ENCODE measurements at regions not wholly inside any gene's neighbourhood (a gene's known extent, or its start where the extent isn't known, plus 50 kb on each side); places are given as distances from the start of the nearest gene placed in this dataset.
"Not testable (repeated sequence)": the region's sequence is repeated elsewhere in the genome, so short reads cannot be mapped to it uniquely, and the experiment has no call there.

DNA sequence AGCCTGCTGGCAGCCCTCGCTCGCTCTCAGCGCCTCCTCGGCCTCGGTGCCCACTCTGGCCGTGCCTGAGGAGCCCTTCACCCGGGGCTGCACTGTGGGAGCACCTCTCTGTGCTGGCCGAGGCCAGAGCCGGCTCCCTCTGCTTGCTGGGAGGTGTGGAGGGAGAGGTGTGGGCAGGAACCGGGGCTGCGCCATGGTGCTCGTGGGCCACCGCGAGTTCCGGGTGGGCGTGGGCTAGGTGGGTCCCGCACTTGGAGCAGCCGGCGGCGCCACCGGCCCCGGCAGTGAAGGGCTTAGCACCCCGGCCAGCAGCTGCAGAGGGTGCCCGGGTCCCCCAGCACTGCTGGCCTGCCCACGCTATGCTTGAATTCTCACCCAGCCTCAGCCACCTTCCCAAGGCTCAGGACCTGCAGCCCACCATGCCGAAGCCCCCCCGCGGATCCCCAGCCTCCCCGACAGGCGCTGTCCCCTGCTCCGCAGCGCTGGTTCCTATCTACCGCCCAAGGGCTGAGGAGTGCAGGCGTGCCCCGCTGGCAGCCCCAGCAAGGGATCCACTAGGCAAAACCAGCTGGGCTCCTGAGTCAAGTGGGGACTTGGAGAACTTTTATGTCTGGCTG lies 863.3 kb downstream of the IGSF11 start:
- no peak for DNase-seq (ENCODE audit: low read depth)

DNA sequence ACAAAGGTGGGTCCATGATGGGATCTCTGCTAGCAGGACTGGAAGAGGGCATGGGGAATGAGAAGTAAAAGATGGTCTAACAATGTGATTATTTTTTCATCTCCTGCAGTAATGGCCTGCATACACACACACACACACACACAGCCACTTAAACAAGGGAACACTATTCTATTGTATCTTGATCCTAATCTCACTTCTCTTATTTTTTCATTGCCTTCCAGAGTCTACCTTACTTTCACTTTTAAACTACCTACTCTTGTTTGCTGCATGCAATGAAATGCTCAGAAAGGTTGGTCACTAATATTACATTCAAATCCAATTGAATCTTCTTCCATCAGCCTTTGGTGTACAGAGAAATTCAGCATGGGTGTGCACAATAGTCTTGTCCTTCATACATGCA lies 853.8 kb downstream of the IGSF11 start:
- no peak for DNase-seq (ENCODE audit: low read depth)

DNA sequence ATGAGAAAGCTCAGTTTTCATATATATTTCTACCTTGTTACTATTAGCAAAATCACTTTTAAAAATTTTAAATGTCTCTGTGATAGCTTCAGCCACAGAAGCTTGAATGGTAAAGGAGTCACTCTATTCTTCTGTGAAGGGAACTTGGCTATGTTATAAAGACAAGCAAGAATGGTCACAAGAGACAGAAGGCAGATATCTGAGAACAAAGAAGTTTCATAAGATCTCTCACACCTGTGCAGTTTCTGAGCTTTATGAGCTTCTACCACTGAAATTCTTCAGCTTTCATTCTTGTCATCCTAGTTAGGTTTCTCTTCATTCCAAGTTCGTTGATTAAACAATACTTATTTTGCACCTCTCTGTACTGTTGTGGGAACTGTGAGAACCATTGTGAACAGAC lies 853.4 kb downstream of the IGSF11 start:
- no peak for DNase-seq (ENCODE audit: low read depth)

DNA sequence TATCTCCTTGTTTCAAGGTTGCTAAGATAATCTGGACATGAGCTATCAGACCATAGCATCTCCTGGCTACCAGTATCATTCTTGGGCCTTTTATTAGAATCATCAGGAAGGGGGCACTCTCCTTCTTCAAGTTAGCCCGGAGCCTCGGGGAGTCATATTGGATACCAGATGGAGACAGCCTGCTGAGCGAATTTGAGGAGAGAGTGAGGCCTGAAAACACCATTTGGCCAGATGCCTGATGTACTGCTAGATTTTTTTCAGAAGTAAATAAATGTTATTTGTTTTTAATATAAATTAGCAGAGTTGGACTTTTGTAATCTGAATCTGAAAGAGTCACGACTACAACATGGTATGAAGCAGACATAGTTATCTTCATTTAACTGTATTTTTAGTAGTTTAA lies 848.6 kb downstream of the IGSF11 start:
- no peak for DNase-seq (ENCODE audit: low read depth)

DNA sequence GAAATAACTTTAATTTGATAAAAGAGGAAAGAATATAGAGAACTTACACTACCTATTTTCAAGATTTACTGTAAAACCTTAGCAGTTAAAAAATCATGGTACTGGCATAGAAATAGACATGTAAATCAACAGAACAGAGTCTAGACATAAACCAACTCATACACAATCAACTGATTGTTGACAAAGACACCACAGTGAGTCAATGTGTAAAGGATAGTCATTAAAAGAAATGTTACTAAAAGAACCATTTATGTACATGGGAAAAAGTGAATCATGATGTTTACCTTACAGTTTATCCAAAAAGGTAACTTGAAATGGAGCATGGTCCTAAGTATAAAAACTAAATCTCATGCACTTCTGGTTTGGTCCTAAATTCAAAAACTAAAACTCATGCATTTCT lies 847.4 kb downstream of the IGSF11 start:
- DNase-seq (ENCODE audit: low read depth) = no peak

DNA sequence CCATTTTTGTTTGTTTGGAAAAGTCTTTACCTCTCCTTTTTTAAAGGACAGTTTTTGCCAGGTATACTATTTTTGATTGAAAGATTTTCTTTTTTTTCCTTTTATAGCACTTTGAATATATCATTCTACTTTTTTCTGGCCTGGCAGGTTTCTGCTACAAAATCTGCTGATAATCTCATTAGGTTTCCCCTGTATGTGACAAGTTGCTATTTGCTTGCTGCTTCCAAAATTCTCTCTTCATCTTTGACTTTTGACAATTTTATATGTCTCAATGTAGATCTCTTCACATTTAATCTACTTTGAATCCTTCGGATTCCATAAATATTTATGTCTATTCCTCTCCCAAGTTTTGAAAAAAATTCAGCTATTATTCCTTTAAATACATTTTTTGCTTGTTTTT lies 838.5 kb downstream of the IGSF11 start:
- no peak for DNase-seq (ENCODE audit: low read depth)

DNA sequence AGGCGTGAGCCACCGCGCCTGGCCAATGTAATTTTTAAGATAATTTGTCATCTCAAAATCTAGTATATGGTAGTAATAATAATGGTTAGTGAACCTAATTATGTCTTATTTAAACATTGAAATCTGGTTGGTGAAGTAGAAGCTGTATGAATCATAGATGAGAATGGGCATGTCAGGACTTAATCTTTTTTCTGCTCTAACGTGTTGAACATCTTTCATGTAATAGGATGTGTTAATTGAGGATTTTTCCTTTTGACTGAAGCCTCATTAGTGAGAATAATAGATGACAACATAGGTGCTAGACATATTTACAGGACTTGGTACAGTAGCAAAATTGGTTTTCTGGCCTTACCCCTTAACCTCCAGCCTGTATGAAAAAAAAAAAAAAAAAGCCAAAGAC lies 835.6 kb downstream of the IGSF11 start:
- DNase-seq (ENCODE audit: low read depth) = no peak

DNA sequence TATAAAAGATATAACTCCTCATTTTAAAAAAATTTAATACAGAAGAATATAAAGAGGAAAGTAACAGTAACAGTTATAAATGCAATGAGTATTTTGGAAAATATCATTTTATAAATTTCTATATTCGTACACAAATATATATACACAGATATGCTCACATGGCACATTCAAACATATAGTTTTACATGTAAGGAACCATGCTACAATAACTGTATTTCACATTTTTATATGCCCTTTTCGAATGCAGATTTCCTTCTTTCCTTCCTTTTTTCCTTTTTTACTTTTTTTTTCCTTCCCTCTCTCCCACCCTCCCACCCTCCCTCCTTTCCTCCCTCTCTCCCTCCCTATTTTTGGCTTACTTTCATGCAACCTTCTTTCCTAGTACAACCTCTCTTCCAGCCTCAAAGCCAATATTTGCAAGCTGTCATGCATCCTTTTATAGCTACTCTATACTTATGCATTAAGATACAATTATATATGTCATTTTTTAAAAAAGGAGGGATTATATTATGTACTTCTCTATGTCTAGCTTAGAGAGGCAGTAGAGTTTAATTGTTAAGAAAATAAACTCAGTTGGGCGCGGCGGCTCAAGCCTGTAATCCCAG lies 830.5 kb downstream of the IGSF11 start:
- DNase-seq (ENCODE audit: low read depth) = no peak

DNA sequence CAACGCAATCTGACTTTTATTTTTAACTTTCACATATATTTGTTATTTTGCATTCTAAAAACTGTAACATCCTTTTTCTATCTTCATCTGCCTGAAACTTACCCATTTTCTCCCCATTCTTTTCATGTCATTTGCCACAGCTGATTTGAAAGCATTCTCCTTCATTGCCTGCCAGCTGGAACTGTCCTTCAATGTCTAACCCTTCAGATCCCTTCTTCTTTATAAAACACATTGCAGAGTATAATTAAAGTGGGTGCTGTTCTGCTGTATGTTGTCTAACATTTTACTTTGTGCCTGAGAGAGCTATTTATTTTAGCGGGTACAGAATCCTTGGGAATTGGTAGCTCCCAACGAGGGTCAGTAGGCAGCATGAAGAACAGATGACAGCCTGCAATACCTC lies 827.4 kb downstream of the IGSF11 start:
- DNase-seq (ENCODE audit: low read depth) = no peak

DNA sequence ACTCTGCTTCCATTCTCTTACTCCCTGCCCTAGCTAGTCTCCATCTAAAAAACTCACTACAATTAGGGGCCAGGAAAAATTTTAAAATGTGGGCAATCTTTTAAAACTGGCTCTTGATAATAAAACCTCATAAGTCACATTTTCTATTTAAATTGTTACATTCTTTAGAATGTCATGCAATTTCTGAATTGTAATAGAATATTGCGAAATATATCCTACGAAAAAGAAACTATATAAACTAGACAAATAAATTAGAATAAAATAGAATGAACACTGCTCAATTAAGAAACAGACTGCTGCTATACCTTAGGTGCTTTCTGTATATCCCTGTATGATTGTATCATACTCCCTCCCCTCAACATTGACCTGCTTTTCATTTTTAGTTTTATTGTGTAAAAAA lies 826.0 kb downstream of the IGSF11 start:
- no peak for DNase-seq (ENCODE audit: low read depth)

DNA sequence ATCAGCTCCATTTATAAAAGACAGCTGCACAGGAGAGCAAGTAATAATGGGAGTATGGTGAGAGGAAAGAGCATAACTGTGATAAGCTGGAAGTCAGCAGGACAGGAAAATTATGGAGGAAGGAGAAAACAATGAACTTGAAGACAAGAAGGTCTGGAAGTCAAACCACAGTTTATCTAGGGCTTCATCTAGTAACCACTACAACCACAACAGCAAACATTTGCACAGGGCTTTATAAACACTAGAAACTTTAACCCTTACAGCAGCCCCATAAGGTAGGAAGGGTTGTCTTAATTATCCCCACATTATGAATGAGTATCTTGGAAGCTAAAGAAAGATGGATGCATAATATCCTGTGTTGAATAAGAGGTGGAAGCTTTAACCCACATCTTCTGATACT lies 820.8 kb downstream of the IGSF11 start:
- DNase-seq (ENCODE audit: low read depth) = no peak

DNA sequence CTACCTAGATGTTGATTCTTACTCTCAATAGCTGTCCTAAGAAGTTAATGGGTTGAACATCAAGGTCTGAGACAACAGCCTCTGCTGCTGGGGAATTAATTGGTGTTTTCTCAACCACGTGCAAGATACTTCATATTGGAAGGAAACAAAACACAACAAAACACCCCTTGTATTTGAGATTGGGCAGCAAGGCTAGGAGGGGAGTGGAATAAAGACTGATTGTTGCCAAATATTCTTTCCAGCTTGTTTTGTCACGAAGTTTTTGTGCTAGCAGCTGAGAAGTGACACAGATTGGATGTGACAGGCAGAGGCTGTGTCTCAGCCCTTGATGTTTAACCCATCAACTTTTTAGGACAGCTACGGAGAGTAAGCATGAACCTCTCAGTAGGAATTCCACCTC lies 808.4 kb downstream of the IGSF11 start:
- no peak for DNase-seq (ENCODE audit: low read depth)

DNA sequence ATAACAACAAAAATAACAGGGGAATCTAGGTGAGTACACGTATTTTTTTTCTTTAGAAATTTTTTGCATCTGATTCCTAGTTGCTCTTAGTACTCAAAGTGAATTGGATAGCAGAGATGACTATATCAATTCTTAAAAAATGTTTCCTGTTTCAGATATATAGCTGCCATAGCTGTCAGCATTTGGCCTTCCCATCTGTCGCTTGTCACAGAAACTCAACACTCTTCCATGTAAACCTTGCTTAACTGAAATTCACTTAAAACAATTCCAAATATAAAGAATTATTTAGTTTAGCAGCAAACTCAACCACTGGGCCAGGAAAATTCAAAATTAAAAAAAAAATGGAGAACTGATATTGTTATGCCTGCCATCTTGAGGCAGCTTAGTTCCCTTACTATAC lies 807.5 kb downstream of the IGSF11 start:
- DNase-seq (ENCODE audit: low read depth) = no peak

DNA sequence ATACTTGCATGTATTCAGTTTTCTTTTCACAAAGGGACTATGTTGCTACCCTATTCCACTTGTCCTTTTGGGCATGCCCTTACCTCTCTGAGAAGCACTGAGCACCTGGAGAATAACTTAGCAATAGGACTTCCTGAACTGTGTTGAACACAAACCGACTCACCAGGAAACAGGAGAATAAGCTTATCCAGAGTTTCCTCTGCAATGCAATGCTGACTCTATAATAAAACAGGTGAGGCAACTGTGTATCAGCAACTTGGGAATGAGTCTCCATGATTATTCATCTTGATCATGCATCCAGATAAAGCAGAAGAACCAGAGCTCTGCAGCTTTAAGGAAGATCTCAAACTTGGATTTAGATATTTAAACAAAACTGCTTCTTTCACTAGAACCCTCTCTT lies 806.5 kb downstream of the IGSF11 start:
- DNase-seq (ENCODE audit: low read depth) = no peak

DNA sequence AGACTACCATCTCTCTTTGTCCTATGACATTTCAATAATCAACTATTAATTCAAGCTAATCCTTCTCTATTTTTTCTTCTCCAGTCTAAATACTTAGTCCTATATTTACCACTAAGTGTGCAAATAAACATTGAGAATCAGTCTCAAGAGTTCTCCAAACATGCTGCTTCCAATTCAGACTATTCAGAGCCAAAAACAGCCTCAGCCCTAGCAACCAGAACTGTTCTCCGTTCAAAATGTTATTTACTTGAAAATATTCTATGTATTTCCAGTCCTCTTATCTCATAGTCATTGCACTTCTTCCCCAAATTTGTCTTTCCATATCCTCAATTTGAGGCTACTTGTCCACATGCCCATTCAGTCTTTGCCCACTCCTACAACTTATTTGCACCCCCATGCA lies 805.5 kb downstream of the IGSF11 start:
- no peak for DNase-seq (ENCODE audit: low read depth)

DNA sequence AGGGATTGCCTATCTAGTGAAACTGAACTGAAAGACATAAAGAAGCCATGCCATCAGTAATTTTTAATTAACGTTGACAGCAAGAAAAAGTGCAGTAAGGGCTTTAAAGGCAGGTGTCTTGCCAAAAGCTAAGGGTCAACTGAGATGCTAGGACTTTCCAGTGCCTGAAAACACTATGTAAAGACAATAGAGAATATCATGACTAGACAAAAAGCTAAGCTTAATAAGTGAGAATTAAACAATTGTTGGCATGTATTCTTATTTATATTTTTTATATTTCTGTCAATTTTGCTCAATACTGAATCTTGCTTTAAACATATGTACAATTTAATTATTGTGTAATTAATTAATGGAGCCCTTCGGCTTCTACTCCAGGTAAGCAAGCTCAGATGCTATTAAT lies 803.1 kb downstream of the IGSF11 start:
- DNase-seq (ENCODE audit: low read depth) = no peak

DNA sequence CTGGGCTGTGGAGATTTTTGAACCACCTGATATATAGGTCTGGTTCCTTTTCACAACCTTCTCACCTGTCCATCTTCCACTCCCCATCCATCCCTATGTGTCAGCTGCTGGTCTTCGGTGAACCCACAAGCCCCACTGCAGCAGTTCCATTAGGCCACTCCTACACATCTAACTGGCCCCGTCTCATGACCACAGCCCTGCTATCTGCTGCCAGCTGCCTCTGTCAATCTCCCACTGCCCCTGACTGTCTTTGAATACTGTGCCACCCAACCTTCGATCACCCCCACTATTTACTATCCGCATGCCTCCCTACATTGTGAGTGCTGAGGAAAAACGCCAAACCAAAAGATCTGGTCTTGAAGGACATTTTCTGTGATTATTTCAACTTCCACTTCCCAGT lies 795.4 kb downstream of the IGSF11 start:
- DNase-seq (ENCODE audit: low read depth) = no peak

DNA sequence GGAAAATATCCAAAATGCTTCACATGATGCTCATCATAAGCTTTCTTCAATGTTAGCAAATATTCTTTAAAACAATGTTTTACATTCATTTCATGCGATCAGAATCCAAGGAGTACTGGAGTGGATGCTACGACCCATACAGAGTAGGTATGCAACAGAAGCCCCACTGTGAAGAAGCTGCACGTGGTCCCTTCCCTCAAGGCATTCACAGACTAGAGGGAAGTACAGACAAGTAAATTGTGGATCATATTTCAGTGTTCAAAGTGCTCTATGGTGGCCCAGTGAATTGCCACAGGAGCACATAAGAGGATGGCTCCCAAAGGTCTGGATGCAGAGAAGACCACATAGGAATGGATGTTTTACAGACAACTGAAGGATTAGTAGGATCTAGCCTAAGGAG lies 789.9 kb downstream of the IGSF11 start:
- no peak for DNase-seq (ENCODE audit: low read depth)

DNA sequence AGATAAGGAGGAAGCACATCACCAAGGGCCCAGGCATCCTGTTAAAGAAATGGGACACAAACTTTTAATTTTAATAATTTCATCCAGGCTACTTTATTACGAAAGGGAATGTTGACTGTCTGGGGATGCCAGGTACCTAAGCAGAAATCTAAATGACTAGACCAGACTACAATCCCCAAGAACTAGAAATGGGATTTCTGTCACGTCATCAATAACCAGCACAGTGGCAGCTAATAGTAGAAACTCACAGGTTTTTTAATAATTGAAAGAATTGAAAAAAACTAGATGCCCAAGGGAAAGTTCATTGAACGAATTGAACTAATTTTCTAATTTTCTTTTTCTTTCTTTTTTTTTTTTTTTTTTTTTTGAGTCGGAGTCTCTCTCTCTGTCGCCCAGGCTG lies 789.3 kb downstream of the IGSF11 start:
- DNase-seq (ENCODE audit: low read depth) = no peak

DNA sequence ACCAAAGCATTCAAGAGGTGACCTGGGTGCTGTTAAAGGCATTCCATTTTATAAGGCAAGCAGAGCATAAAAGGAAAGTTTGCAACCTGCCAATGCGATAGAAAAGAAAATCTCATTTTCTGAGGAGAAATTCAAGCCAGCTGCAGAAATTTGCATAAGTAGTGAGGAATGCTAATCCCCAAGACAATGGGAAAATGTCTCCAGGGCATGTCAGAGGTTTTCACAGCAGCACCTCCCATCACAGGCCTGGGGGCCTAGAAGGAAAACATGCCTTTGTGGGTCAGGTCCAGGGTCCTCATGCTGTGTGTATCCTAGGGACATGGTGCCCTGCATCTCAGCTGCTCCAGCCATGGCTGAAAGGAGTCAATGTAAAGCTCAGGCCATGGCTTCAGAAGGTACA lies 775.8 kb downstream of the IGSF11 start:
- not testable (repeated sequence) for DNase-seq (ENCODE audit: low read depth)

DNA sequence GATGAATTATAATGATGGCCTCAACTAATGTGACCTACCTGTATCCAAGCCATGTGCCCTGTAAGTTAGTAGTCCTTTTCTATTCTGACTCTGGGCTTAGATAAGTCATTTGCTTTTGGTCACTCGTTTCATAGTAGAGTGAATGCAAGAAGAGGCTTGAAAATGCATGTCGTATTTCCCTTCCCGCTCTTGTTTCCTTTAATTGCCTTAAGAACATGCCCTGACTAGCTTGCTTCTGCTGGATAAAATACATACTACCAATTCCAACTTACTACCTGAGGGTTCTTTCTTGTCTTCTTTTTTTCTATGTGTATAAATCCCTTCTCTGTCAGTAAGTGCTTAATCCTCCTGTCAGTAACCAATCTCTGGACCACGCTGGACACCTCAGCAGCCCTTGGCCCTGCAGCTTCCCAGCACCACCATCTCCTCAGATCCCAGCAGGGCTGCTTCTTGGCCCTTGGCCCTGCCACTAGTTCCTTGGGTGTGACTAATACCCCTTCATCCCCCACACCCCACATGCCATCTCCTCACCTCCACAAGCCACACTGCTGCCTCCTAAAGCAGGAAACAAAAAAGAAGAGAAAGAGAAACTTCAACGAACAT lies 771.7 kb downstream of the IGSF11 start:
- DNase-seq (ENCODE audit: low read depth) = no peak

DNA sequence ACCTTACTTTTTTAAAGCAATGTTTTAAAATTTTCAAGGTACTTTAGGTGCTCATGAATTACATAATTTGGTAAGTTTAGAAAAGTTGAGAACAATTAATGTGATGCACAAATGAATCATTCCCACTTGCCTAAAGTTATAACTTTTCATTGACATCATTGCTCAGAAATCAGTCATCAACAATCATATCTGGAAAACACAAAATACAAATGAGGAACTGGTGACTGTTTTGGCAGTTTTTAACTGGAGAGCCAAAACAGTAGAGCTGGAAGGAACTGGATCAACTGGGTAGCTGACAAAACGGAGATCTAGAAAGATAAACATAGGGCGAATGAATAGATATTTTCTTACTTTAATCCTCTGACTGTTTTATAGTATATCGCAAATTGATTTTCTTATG lies 767.1 kb downstream of the IGSF11 start:
- no peak for DNase-seq (ENCODE audit: low read depth)

DNA sequence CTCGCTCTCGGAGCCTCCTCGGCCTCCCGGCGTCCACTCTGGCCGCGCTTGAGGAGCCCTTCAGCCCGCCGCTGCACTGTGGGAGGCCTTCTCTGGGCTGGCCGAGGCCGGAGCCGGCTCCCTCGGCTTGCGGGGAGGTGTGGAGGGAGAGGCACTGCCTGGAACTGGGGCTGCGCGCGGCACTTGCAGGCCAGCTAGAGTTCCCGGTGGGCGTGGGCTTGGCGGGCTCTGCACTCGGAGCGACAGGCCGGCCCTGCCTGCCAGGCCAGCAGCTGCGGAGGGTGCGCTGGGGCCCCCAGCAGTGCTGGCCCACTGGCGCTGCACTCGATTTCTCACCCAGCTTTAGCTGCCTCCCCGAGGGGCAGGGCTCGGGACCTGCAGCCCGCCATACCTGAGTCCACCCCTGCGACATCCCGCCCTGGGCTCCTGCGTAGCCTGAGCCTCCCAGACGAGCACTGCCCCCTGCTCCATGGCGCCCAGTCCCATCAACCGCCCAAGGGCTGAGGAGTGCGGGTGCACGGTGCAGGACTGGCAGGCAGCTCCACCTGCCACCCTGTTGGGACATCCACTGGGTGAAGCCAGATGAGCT lies 765.0 kb downstream of the IGSF11 start:
- no peak for DNase-seq (ENCODE audit: low read depth)

DNA sequence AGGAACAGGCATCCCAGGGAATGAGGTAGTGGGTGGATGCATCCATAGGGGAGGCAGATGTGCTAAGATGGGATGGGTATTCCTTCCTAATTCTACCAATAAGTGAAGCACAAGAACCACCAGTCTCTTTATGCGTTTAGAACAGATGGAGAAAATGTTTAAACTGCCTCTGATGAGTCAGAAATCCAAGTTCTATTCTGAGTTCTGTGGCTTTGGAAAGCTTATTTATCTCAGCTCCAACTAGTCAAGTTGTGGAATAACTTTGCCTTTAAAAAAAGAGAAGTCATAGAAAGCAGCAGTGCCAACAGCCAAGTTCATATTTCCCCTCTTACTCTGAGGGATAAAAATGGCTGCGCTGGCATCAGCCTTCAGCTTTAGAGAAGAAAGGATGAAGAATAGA lies 761.7 kb downstream of the IGSF11 start:
- DNase-seq (ENCODE audit: low read depth) = no peak
